Astrocyte (in vitro differentiated cells and primary cell): ENCODE measurements at regions not wholly inside any gene's neighbourhood (a gene's known extent, or its start where the extent isn't known, plus 50 kb on each side); places are given as distances from the start of the nearest gene placed in this dataset.
"Not testable (repeated sequence)": the region's sequence is repeated elsewhere in the genome, so short reads cannot be mapped to it uniquely, and the experiment has no call there.

ENCODE experiments used
- DNase-seq: peaks from one replicate; pipeline ENCODE4 v3.0.0-alpha.2; 2010; ENCODE audit warnings: low read depth
- FAIRE-seq: peaks from 2 replicates; lab custom pipeline; 2011; peaks lifted over from hg19 to GRCh38; lab: Jason Lieb, UNC
- H2AFZ ChIP-seq: 2 replicates; pipeline ENCODE4 v1.6.0; 2012; ENCODE audit warnings: low read depth, low read length, inconsistent platforms
- H3K27ac ChIP-seq: 2 replicates; pipeline ENCODE4 v1.5.1; 2011; ENCODE audit warnings: low read depth, low read length, inconsistent platforms
- H3K27me3 ChIP-seq: 2 replicates; pipeline ENCODE4 v1.6.0; 2011; ENCODE audit warnings: low read length, inconsistent platforms; ENCODE audit not compliant: insufficient read depth
- H3K36me3 ChIP-seq: 2 replicates; pipeline ENCODE4 v1.5.1; 2011; ENCODE audit warnings: low read length, inconsistent platforms; ENCODE audit not compliant: insufficient read depth
- H3K4me1 ChIP-seq: 2 replicates; pipeline ENCODE4 v1.5.1; 2011; ENCODE audit warnings: low read length, inconsistent platforms; ENCODE audit not compliant: insufficient read depth
- H3K4me2 ChIP-seq: 2 replicates; pipeline ENCODE4 v1.6.0; 2012; ENCODE audit warnings: low read length, inconsistent platforms
- H3K4me3 ChIP-seq: 2 replicates; pipeline ENCODE4 v1.5.1; 2011; ENCODE audit warnings: low read depth, mild to moderate bottlenecking, low read length, inconsistent platforms; ENCODE audit not compliant: insufficient read depth
- H3K79me2 ChIP-seq: 2 replicates; pipeline ENCODE4 v1.6.0; 2012; ENCODE audit warnings: mild to moderate bottlenecking, low read length, inconsistent platforms; ENCODE audit not compliant: insufficient read depth
- H3K9ac ChIP-seq: 2 replicates; pipeline ENCODE4 v1.6.0; 2012; ENCODE audit warnings: mild to moderate bottlenecking, low read length, inconsistent platforms
- H3K9me3 ChIP-seq: 2 replicates; pipeline ENCODE4 v1.5.1; 2012; ENCODE audit warnings: low read depth, mild to moderate bottlenecking, low read length, inconsistent platforms; ENCODE audit not compliant: insufficient read depth
- H4K20me1 ChIP-seq: 2 replicates; pipeline ENCODE4 v1.6.0; 2012; ENCODE audit warnings: low read length, inconsistent platforms; ENCODE audit not compliant: insufficient read depth
- H3K27ac Mint-ChIP-seq: one replicate; pipeline ENCODE4 v1.8.0; 2021; ENCODE audit warnings: mild to moderate bottlenecking, mixed read lengths; ENCODE audit not compliant: unreplicated experiment
- H3K27me3 Mint-ChIP-seq: one replicate; pipeline ENCODE4 v1.8.0; 2021; ENCODE audit warnings: low read depth, mixed read lengths; ENCODE audit not compliant: unreplicated experiment
- H3K36me3 Mint-ChIP-seq: one replicate; pipeline ENCODE4 v1.8.0; 2021; ENCODE audit warnings: low read depth, mixed read lengths; ENCODE audit not compliant: unreplicated experiment
- H3K4me1 Mint-ChIP-seq: one replicate; pipeline ENCODE4 v1.8.0; 2021; ENCODE audit warnings: low read depth, mixed read lengths; ENCODE audit not compliant: unreplicated experiment
- H3K4me3 Mint-ChIP-seq: one replicate; pipeline ENCODE4 v1.8.0; 2021; ENCODE audit warnings: mild to moderate bottlenecking, moderate library complexity, mixed read lengths; ENCODE audit not compliant: unreplicated experiment
- H3K9me3 Mint-ChIP-seq: one replicate; pipeline ENCODE4 v1.8.0; 2021; ENCODE audit warnings: mild to moderate bottlenecking, mixed read lengths; ENCODE audit not compliant: unreplicated experiment

DNA sequence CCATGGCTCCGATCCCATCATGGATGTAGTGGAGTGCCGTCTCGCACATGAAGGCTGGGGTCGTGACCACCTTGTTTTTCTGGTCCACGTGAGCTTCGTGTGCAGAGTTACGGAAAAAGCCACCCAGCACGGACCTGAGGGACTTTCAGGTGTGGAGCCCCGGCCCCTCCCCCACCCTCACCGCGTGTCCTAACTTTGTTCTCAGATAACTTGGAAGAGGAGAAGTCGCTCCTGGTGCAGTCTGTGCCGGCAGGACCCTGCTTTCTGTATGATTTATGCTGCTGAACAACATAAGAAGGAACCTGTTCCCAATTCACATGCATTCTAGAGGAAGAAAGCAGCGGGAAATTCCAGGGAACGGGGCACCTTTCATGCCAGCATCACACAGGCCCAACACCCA is 5404.2 kb upstream of the TPTE start:
- not testable (repeated sequence) for H4K20me1 ChIP-seq, H3K36me3 ChIP-seq, H3K4me1 Mint-ChIP-seq, DNase-seq, H3K27me3 Mint-ChIP-seq, H3K9me3 Mint-ChIP-seq, H3K4me3 Mint-ChIP-seq, H3K27ac ChIP-seq, H2AFZ ChIP-seq, FAIRE-seq, H3K9me3 ChIP-seq, H3K4me2 ChIP-seq, H3K9ac ChIP-seq, H3K4me1 ChIP-seq, H3K27me3 ChIP-seq, H3K4me3 ChIP-seq, H3K27ac Mint-ChIP-seq, H3K79me2 ChIP-seq, H3K36me3 Mint-ChIP-seq

DNA sequence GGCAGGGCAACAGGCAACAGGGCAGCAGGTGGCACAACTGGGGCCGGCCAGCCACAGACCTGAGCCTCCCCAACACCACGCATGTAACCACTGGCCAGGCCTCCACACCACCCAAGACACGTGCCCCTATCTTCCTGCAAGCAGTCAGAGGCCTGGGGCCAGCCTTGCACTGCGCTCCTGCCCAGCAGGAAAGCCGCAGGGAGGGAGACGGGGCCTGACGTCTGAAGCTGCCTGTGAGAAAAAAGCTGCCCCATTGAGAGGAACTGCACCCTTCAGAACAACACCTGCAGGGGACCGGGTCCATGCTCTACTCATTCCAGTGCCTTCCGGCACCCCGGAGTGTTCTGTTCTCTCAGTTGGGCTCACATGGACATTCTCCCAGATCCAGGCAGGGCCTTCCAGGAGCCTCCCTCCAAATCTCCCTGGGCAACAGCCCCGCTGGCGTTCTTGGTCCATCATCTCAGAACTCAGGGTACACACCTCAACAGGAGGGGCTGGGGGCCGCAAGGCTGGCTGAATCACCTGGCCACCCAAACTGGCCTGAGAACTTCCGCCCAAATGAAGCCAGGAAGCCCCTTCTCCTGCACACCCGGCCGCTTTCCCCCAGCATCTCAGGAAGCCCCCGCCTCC is 5403.6 kb upstream of the TPTE start:
- H3K9me3 ChIP-seq, H3K27ac Mint-ChIP-seq, H3K36me3 Mint-ChIP-seq, H3K36me3 ChIP-seq, H3K27ac ChIP-seq, H3K4me2 ChIP-seq, H3K79me2 ChIP-seq, DNase-seq, H3K4me3 Mint-ChIP-seq, H3K9ac ChIP-seq, H2AFZ ChIP-seq, H4K20me1 ChIP-seq, H3K4me1 ChIP-seq, FAIRE-seq, H3K27me3 Mint-ChIP-seq, H3K9me3 Mint-ChIP-seq, H3K4me1 Mint-ChIP-seq, H3K4me3 ChIP-seq, H3K27me3 ChIP-seq: not testable (repeated sequence)

DNA sequence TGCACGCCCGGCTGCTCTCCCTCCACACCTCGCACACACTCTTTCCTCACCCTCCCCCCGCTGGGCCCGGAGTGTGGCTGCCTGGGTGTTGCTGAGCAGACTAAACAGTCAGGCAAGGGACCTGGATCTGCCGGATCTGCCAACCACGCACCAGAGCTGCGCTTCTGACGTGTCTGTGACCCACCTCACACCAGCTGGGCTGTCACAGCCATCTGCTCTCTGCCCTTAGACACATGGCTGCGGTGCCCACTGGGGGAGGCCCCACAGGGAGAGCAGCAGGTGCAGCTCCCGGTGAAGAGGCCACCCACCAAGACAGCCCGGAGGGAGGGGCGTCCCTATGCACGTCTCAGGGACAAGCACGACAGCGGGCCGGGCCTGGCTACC is 5403.1 kb upstream of the TPTE start:
- not testable (repeated sequence) for FAIRE-seq, H3K79me2 ChIP-seq, H2AFZ ChIP-seq, H3K36me3 Mint-ChIP-seq, H3K9me3 ChIP-seq, H3K4me2 ChIP-seq, H3K27me3 Mint-ChIP-seq, H3K4me3 Mint-ChIP-seq, H3K27ac Mint-ChIP-seq, H3K4me1 Mint-ChIP-seq, H3K4me3 ChIP-seq, H3K27ac ChIP-seq, H3K9ac ChIP-seq, DNase-seq, H3K4me1 ChIP-seq, H4K20me1 ChIP-seq, H3K27me3 ChIP-seq, H3K36me3 ChIP-seq, H3K9me3 Mint-ChIP-seq

DNA sequence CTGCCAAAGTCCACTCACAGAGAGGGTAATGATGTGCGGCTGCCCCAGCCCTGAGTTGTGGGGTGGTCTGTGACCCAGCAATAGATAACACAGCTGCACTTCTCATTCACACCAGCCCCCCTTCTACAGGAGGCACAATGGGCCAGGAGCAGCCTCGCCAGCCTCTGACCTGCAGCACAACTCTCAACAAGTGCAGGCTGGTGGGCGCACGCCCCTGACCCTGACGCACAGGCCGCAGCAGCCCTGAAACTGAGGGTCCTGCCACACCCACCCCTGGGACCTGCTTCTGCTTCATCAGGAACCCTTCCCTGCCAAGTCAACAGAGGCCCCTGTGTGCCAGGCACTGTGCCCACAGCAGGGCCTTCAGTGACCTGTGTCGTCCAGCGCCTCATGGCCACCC is 5402.2 kb upstream of the TPTE start:
- H3K27me3 ChIP-seq, H3K79me2 ChIP-seq, H3K27ac ChIP-seq, H3K36me3 Mint-ChIP-seq, H3K4me1 Mint-ChIP-seq, H3K4me1 ChIP-seq, H3K4me3 Mint-ChIP-seq, H3K36me3 ChIP-seq, H4K20me1 ChIP-seq, H3K9me3 ChIP-seq, H3K4me3 ChIP-seq, H3K4me2 ChIP-seq, H3K9ac ChIP-seq, H3K9me3 Mint-ChIP-seq, H2AFZ ChIP-seq, DNase-seq, H3K27ac Mint-ChIP-seq, H3K27me3 Mint-ChIP-seq, FAIRE-seq: not testable (repeated sequence)

DNA sequence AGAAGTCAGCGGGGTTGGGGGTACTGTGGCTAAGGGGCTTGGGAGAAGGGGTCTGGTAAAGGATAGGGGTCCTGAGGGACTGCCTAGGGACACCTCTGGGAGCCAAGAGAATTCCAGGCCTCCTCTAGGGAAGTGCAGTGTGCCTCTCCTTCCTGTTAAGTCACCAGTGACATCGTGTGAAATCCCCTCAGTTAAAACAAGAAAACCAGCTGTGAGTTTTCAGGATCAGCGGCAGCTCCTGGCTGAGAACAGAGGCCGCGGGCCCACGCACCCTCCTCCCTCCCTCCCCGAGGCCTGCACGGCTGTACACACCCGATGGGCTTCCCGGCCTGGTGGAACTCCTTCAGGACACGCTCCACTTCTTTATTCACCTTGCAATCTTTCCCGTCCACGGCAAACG is 5400.0 kb upstream of the TPTE start:
- DNase-seq, H3K9me3 ChIP-seq, H3K4me3 Mint-ChIP-seq, H3K27me3 Mint-ChIP-seq, H3K27me3 ChIP-seq, H3K36me3 ChIP-seq, H3K4me2 ChIP-seq, H3K27ac Mint-ChIP-seq, H3K27ac ChIP-seq, H3K9ac ChIP-seq, H2AFZ ChIP-seq, H4K20me1 ChIP-seq, H3K36me3 Mint-ChIP-seq, FAIRE-seq, H3K4me3 ChIP-seq, H3K4me1 ChIP-seq, H3K9me3 Mint-ChIP-seq, H3K4me1 Mint-ChIP-seq, H3K79me2 ChIP-seq: not testable (repeated sequence)

DNA sequence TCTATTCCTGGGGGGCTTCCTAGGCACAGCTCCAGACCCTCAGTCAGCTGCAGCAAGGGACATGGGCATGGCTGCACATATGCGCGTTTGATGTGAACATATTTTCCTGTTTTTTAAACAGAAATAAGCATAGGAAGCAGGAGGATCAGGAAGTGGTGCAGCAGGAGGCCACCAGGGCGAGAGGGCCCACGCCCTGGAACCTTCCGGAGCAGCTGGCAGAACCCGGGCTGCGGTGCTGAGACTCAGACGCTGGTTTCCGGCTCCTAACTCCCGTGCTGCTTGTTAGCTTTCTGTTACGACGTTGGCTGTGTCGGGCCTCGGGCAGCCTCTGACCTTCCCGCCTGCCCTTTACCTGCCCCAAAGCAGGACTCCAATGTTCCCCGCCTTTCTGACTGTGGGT is 5399.5 kb upstream of the TPTE start:
- H3K36me3 Mint-ChIP-seq, H3K27me3 Mint-ChIP-seq, DNase-seq, H3K4me3 ChIP-seq, FAIRE-seq, H3K36me3 ChIP-seq, H3K4me3 Mint-ChIP-seq, H3K27ac ChIP-seq, H3K9ac ChIP-seq, H3K4me1 Mint-ChIP-seq, H2AFZ ChIP-seq, H4K20me1 ChIP-seq, H3K27ac Mint-ChIP-seq, H3K27me3 ChIP-seq, H3K4me2 ChIP-seq, H3K79me2 ChIP-seq, H3K4me1 ChIP-seq, H3K9me3 Mint-ChIP-seq, H3K9me3 ChIP-seq: not testable (repeated sequence)
